ENCODE measurements at regions not wholly inside any gene's neighbourhood (a gene's known extent, or its start where the extent isn't known, plus 50 kb on each side); places are given as distances from the start of the nearest gene placed in this dataset.

GRCh38 chr1:68938051-68938666 is 441.3 kb upstream of the DEPDC1 start:
- Histone ChIP-seq H3K79me2 (ENCODE audit: control insufficient read depth, insufficient read depth, low read length, poor library complexity) (no peaks in the 10 kb centered on the region), H3K18ac (ENCODE audit: low read length) (no peak overlapping the region)
- no CpG with 5 or more reads among the region's 5 CpGs for WGBS (ENCODE audit: extremely low coverage, insufficient coverage, insufficient read length)

GRCh38 chr1:68950036-68950435 is 453.2 kb upstream of the DEPDC1 start:
- no peak overlapping the region for H2BK5ac ChIP-seq (ENCODE audit: low read depth, low read length, poor library complexity)
- H3K4me3 ChIP-seq (ENCODE audit: low read depth, low read length) = no peak overlapping the region
- H2AK5ac ChIP-seq (ENCODE audit: low read length) = no peak overlapping the region
- no peak overlapping the region for H3K23ac ChIP-seq (ENCODE audit: low read length)
- H3K9ac ChIP-seq (ENCODE audit: low read length) = no peak overlapping the region
- H4K91ac ChIP-seq (ENCODE audit: low read depth, low read length) = no peak overlapping the region
- H3K4me2 ChIP-seq (ENCODE audit: low read length) = no peak overlapping the region
- no peaks in the 10 kb centered on the region for H3K9me3 ChIP-seq (ENCODE audit: insufficient read depth, low read depth, low read length)
- H4K12ac ChIP-seq (ENCODE audit: low read depth, low read length) = no peak overlapping the region
- no peak overlapping the region for H3K27ac ChIP-seq (ENCODE audit: low read depth, low read length)
- no peak overlapping the region for H4K8ac ChIP-seq (ENCODE audit: low read depth, low read length)
- H2BK12ac ChIP-seq (ENCODE audit: low read length) = no peak overlapping the region
- no peaks in the 10 kb centered on the region for H3K36me3 ChIP-seq (ENCODE audit: control insufficient read depth in 1 of 2, insufficient read depth in 2 of 2, low read length in 2 of 2)
- no peaks in the 10 kb centered on the region for H3K79me1 ChIP-seq (ENCODE audit: low read length)
- WGBS (ENCODE audit: extremely low coverage, insufficient coverage, insufficient read length) = no CpG with 5 or more reads among the region's 3 CpGs
- no peak overlapping the region for H3K14ac ChIP-seq (ENCODE audit: low read length)
- no peaks in the 10 kb centered on the region for H3K27me3 ChIP-seq (ENCODE audit: insufficient read depth, low read length)
- no peak overlapping the region for H3K4ac ChIP-seq (ENCODE audit: low read depth, low read length)
- no peaks in the 10 kb centered on the region for H3K4me1 ChIP-seq (ENCODE audit: control insufficient read depth in 1 of 2, insufficient read depth in 2 of 2, low read length in 2 of 2)
- no peak for DNase-seq
- H3K18ac ChIP-seq (ENCODE audit: low read length) = no peak overlapping the region
- H2BK120ac ChIP-seq (ENCODE audit: insufficient read depth, low read length, poor library complexity) = no peak overlapping the region
- H2AFZ ChIP-seq (ENCODE audit: insufficient read depth, low read length, poor library complexity) = no peak overlapping the region
- H3K79me2 ChIP-seq (ENCODE audit: control insufficient read depth, insufficient read depth, low read length, poor library complexity) = no peaks in the 10 kb centered on the region

More at GRCh38 chr1:68938051-68938666, 441.3 kb upstream of the DEPDC1 start:
- no peaks in the 10 kb centered on the region for H3K9me3 ChIP-seq (ENCODE audit: insufficient read depth, low read depth, low read length)
- H2BK120ac ChIP-seq (ENCODE audit: insufficient read depth, low read length, poor library complexity) = no peak overlapping the region
- no peak overlapping the region for H2BK12ac ChIP-seq (ENCODE audit: low read length)
- H4K91ac ChIP-seq (ENCODE audit: low read depth, low read length) = no peak overlapping the region
- no peak overlapping the region for H3K23ac ChIP-seq (ENCODE audit: low read length)
- H3K9ac ChIP-seq (ENCODE audit: low read length) = no peak overlapping the region
- no peaks in the 10 kb centered on the region for H3K36me3 ChIP-seq (ENCODE audit: control insufficient read depth in 1 of 2, insufficient read depth in 2 of 2, low read length in 2 of 2)
- H3K14ac ChIP-seq (ENCODE audit: low read length) = no peak overlapping the region
- H4K8ac ChIP-seq (ENCODE audit: low read depth, low read length) = no peak overlapping the region
- no peak overlapping the region for H4K12ac ChIP-seq (ENCODE audit: low read depth, low read length)
- H3K4me1 ChIP-seq (ENCODE audit: control insufficient read depth in 1 of 2, insufficient read depth in 2 of 2, low read length in 2 of 2) = no peaks in the 10 kb centered on the region
- no peak overlapping the region for H2AFZ ChIP-seq (ENCODE audit: insufficient read depth, low read length, poor library complexity)
- H3K4me2 ChIP-seq (ENCODE audit: low read length) = no peak overlapping the region
- no peak overlapping the region for H2AK5ac ChIP-seq (ENCODE audit: low read length)
- H3K79me1 ChIP-seq (ENCODE audit: low read length) = no peaks in the 10 kb centered on the region
- no peak overlapping the region for H3K27ac ChIP-seq (ENCODE audit: low read depth, low read length)
- DNase-seq = no peak
- no peak overlapping the region for H3K4ac ChIP-seq (ENCODE audit: low read depth, low read length)
- H3K27me3 ChIP-seq (ENCODE audit: insufficient read depth, low read length) = no peaks in the 10 kb centered on the region
- no peak overlapping the region for H3K4me3 ChIP-seq (ENCODE audit: low read depth, low read length)
- H2BK5ac ChIP-seq (ENCODE audit: low read depth, low read length, poor library complexity) = no peak overlapping the region

- Histone ChIP-seq H4K8ac (ENCODE audit: low read depth, low read length) (no peak overlapping the region), H3K36me3 (ENCODE audit: control insufficient read depth in 1 of 2, insufficient read depth in 2 of 2, low read length in 2 of 2) (no peaks in the 10 kb centered on the region), H3K79me1 (ENCODE audit: low read length) (no peaks in the 10 kb centered on the region), H3K9me3 (ENCODE audit: insufficient read depth, low read depth, low read length) (no peaks in the 10 kb centered on the region), H3K23ac (ENCODE audit: low read length) (no peak overlapping the region), H3K27ac (ENCODE audit: low read depth, low read length) (no peak overlapping the region), H4K12ac (ENCODE audit: low read depth, low read length) (no peak overlapping the region), H3K4me3 (ENCODE audit: low read depth, low read length) (no peak overlapping the region), H2BK120ac (ENCODE audit: insufficient read depth, low read length, poor library complexity) (no peak overlapping the region), H2AK5ac (ENCODE audit: low read length) (no peak overlapping the region), H4K91ac (ENCODE audit: low read depth, low read length) (no peak overlapping the region), H3K79me2 (ENCODE audit: control insufficient read depth, insufficient read depth, low read length, poor library complexity) (no peaks in the 10 kb centered on the region), H3K4ac (ENCODE audit: low read depth, low read length) (no peak overlapping the region), H3K14ac (ENCODE audit: low read length) (no peak overlapping the region), H3K18ac (ENCODE audit: low read length) (no peak overlapping the region), H3K9ac (ENCODE audit: low read length) (no peak overlapping the region), H3K4me2 (ENCODE audit: low read length) (no peak overlapping the region), H3K27me3 (ENCODE audit: insufficient read depth, low read length) (no peaks in the 10 kb centered on the region), H2AFZ (ENCODE audit: insufficient read depth, low read length, poor library complexity) (no peak overlapping the region), H2BK5ac (ENCODE audit: low read depth, low read length, poor library complexity) (no peak overlapping the region), H2BK12ac (ENCODE audit: low read length) (no peak overlapping the region), H3K4me1 (ENCODE audit: control insufficient read depth in 1 of 2, insufficient read depth in 2 of 2, low read length in 2 of 2) (no peaks in the 10 kb centered on the region)
- DNase-seq = peak in 1 of 2 donors; percentile 13
- WGBS (ENCODE audit: extremely low coverage, insufficient coverage, insufficient read length) = no CpG with 5 or more reads among the region's 1 CpG
These were observed 456.4 kb upstream of the DEPDC1 start for GRCh38 chr1:68953311-68953710.

- WGBS (ENCODE audit: extremely low coverage, insufficient coverage, insufficient read length) = no CpG with 5 or more reads among the region's 2 CpGs
- H3K9ac ChIP-seq (ENCODE audit: low read length) = no peak overlapping the region
These were observed 458.0 kb upstream of the DEPDC1 start for GRCh38 chr1:68954841-68955240.

More at GRCh38 chr1:68954841-68955240, 458.0 kb upstream of the DEPDC1 start:
- Histone ChIP-seq H3K4ac (ENCODE audit: low read depth, low read length) (no peak overlapping the region), H4K12ac (ENCODE audit: low read depth, low read length) (no peak overlapping the region), H3K27ac (ENCODE audit: low read depth, low read length) (no peak overlapping the region), H2BK120ac (ENCODE audit: insufficient read depth, low read length, poor library complexity) (no peak overlapping the region), H3K23ac (ENCODE audit: low read length) (no peak overlapping the region), H4K91ac (ENCODE audit: low read depth, low read length) (no peak overlapping the region), H2AFZ (ENCODE audit: insufficient read depth, low read length, poor library complexity) (no peak overlapping the region), H2AK5ac (ENCODE audit: low read length) (no peak overlapping the region), H3K4me2 (ENCODE audit: low read length) (no peak overlapping the region), H3K36me3 (ENCODE audit: control insufficient read depth in 1 of 2, insufficient read depth in 2 of 2, low read length in 2 of 2) (no peaks in the 10 kb centered on the region), H4K8ac (ENCODE audit: low read depth, low read length) (no peak overlapping the region), H3K4me3 (ENCODE audit: low read depth, low read length) (no peak overlapping the region), H3K27me3 (ENCODE audit: insufficient read depth, low read length) (no peaks in the 10 kb centered on the region), H3K9me3 (ENCODE audit: insufficient read depth, low read depth, low read length) (no peaks in the 10 kb centered on the region), H3K18ac (ENCODE audit: low read length) (no peak overlapping the region), H3K14ac (ENCODE audit: low read length) (no peak overlapping the region), H3K4me1 (ENCODE audit: control insufficient read depth in 1 of 2, insufficient read depth in 2 of 2, low read length in 2 of 2) (no peaks in the 10 kb centered on the region), H2BK5ac (ENCODE audit: low read depth, low read length, poor library complexity) (no peak overlapping the region), H3K79me2 (ENCODE audit: control insufficient read depth, insufficient read depth, low read length, poor library complexity) (no peaks in the 10 kb centered on the region), H2BK12ac (ENCODE audit: low read length) (no peak overlapping the region), H3K79me1 (ENCODE audit: low read length) (no peaks in the 10 kb centered on the region)
- no peak for DNase-seq

Measured in trophoblast cell (in vitro differentiated cells and primary cell).